ENCODE measurements at regions not wholly inside any gene's neighbourhood (a gene's known extent, or its start where the extent isn't known, plus 50 kb on each side); places are given as distances from the start of the nearest gene placed in this dataset.

DNA sequence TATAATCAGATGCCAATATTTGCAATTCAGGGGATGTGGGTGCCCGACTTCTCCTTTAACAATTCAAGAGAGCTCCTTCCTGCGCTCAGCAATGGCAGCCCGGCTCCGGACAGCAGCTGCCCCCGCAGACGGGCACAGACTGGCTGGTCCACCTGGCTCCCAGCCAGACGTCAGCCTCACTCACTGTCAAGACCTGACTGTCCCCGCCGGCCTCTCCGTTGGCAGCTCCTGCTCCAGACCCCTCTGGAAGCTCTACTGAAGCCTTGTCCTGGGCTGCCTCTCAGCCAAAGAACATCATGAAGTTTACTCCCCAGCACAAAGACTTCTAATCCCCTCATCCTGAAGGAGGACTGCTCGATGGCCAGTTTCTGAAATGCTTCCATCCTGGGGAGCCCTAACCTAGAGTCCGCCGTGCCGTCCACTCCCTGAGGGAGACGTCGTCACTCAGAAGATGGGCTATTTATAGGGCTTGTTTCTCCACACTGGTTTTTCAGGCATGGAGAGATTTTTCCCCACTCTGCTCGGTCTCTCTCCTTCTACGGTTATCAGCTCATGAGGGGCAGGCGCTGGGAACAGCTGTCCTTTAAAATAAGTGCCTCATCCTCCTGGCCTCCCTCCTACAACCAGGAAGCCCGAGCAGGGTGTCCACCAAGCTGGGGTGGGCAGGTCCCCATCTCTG, 126.2 kb downstream of the RFLNA start:
- TF ChIP-seq, protein P1, sequence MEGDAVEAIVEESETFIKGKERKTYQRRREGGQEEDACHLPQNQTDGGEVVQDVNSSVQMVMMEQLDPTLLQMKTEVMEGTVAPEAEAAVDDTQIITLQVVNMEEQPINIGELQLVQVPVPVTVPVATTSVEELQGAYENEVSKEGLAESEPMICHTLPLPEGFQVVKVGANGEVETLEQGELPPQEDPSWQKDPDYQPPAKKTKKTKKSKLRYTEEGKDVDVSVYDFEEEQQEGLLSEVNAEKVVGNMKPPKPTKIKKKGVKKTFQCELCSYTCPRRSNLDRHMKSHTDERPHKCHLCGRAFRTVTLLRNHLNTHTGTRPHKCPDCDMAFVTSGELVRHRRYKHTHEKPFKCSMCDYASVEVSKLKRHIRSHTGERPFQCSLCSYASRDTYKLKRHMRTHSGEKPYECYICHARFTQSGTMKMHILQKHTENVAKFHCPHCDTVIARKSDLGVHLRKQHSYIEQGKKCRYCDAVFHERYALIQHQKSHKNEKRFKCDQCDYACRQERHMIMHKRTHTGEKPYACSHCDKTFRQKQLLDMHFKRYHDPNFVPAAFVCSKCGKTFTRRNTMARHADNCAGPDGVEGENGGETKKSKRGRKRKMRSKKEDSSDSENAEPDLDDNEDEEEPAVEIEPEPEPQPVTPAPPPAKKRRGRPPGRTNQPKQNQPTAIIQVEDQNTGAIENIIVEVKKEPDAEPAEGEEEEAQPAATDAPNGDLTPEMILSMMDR (IDR thresholded peaks at IDR 0.05; ENCODE audit: insufficient read depth, low read length), result no peak
- no peak for TF ChIP-seq POLR2AphosphoS5 (IDR thresholded peaks at IDR 0.05; ENCODE audit: low read depth)

Data from HL-60 (cell line).